ENCODE measurements at regions not wholly inside any gene's neighbourhood (a gene's known extent, or its start where the extent isn't known, plus 50 kb on each side); places are given as distances from the start of the nearest gene placed in this dataset.
"Not testable (repeated sequence)": the region's sequence is repeated elsewhere in the genome, so short reads cannot be mapped to it uniquely, and the experiment has no call there.

GRCh38 chr10:28910956-28911355 is 233.6 kb downstream of the BAMBI start:
- Histone ChIP-seq H3K9me2 (replicated peaks; ENCODE audit: control insufficient read depth, low read length) (no peaks in the 10 kb centered on the region), H3F3A (ENCODE audit: control insufficient read depth, insufficient read depth) (no peaks in the 10 kb centered on the region), H3K79me2 (ENCODE audit: control insufficient read depth, low read length) (no peaks in the 10 kb centered on the region), H3K27me3 (ENCODE audit: control insufficient read depth, low read length) (no peaks in the 10 kb centered on the region), H3K9me3 (ENCODE audit: control insufficient read depth, insufficient read depth, low read length) (no peaks in the 10 kb centered on the region), H3K4me1 (ENCODE audit: control insufficient read depth, low read length) (no peaks in the 10 kb centered on the region), H4K20me1 (ENCODE audit: control insufficient read depth, insufficient read depth, low read depth, low read length) (no peaks in the 10 kb centered on the region), H3K27ac (ENCODE audit: low read depth, low read length) (no peak overlapping the region), H3K4me3 (ENCODE audit: low read length) (no peak overlapping the region), H3K36me3 (ENCODE audit: control insufficient read depth, low read length) (no peaks in the 10 kb centered on the region), H3K4me2 (ENCODE audit: low read length) (no peak overlapping the region)
- TF ChIP-seq CTCF (IDR thresholded peaks at IDR 0.05; ENCODE audit: low read depth, low read length, poor library complexity, severe bottlenecking) (no peak), EZH2phosphoT487 (IDR thresholded peaks at IDR 0.05; ENCODE audit: borderline replicate concordance, low read length) (no peak)

DNA sequence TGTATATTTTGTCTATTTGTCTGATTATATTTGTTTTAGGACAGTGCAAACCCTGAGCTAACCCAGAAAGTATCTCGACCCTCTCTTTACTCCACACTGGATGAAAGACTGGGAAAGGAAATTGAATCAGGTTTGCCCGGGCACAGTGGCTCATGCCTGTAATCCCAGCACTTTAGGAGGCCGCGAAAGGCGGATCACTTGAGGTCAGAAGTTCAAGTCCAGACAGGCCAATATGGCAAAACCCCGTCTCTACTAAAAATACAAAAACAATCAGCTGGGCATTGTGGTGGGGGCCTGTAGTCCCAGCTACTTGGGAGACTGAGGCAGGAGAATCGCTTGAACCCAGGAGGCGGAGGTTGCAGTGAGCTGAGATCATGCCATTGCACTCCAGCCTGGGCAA is 234.2 kb downstream of the BAMBI start:
- not testable (repeated sequence) for H3K36me3 ChIP-seq (ENCODE audit: control insufficient read depth, low read length); H3K4me1 ChIP-seq (ENCODE audit: control insufficient read depth, low read length); H3K27me3 ChIP-seq (ENCODE audit: control insufficient read depth, low read length); H3K4me2 ChIP-seq (ENCODE audit: low read length); H4K20me1 ChIP-seq (ENCODE audit: control insufficient read depth, insufficient read depth, low read depth, low read length); H3K79me2 ChIP-seq (ENCODE audit: control insufficient read depth, low read length); H3K27ac ChIP-seq (ENCODE audit: low read depth, low read length); H3K9me2 ChIP-seq (replicated peaks; ENCODE audit: control insufficient read depth, low read length); H3K9me3 ChIP-seq (ENCODE audit: control insufficient read depth, insufficient read depth, low read length); H3F3A ChIP-seq (ENCODE audit: control insufficient read depth, insufficient read depth); H3K4me3 ChIP-seq (ENCODE audit: low read length)

DNA sequence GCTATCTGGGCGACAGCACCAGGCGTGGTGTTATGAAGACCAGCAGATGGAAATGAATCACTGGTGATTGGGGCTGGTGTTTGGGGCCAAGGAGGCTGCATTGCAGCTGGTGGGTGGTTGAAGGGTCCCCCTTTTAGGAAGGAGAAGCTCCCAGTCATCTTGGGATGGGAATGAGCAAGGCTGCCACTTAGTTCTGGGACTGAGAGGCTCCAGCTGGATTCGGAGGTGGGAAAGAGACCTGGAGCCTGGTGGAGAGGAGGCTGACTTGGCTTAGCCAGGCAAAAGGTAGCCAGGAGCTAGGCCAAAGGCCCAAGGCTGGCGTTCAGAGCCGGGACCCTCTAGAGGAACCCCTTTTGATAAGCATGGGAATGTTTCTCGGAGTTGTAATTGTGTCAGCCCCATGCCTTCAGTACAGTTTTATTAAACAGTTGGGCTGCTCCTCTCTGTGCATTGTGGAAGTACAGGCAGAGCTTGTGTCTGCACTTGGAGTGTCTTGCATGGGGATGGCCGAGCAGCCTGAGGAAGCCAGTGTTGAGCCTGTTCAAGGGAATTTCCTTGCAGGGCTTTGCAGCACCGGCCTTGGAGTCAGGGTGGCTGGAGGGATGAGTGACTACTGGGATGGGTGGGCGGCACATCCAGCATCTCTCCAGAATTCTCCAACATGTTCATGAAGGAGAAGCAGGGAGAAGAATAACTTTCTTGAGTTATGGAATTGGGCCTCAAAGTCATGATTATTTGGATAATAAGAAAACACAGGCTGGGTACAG is 234.9 kb downstream of the BAMBI start:
- H3F3A ChIP-seq (ENCODE audit: control insufficient read depth, insufficient read depth): no peaks in the 10 kb centered on the region
- no peaks in the 10 kb centered on the region for H3K4me1 ChIP-seq (ENCODE audit: control insufficient read depth, low read length)
- no peak for TF ChIP-seq CTCF (IDR thresholded peaks at IDR 0.05; ENCODE audit: low read depth, low read length, poor library complexity, severe bottlenecking)
- no peak for TF ChIP-seq EZH2phosphoT487 (IDR thresholded peaks at IDR 0.05; ENCODE audit: borderline replicate concordance, low read length)
- no peaks in the 10 kb centered on the region for H3K9me2 ChIP-seq (replicated peaks; ENCODE audit: control insufficient read depth, low read length)
- no peaks in the 10 kb centered on the region for H3K36me3 ChIP-seq (ENCODE audit: control insufficient read depth, low read length)
- H4K20me1 ChIP-seq (ENCODE audit: control insufficient read depth, insufficient read depth, low read depth, low read length): no peaks in the 10 kb centered on the region
- no peak overlapping the region for H3K4me3 ChIP-seq (ENCODE audit: low read length)
- no peaks in the 10 kb centered on the region for H3K9me3 ChIP-seq (ENCODE audit: control insufficient read depth, insufficient read depth, low read length)
- H3K4me2 ChIP-seq (ENCODE audit: low read length): no peak overlapping the region
- H3K27me3 ChIP-seq (ENCODE audit: control insufficient read depth, low read length): no peaks in the 10 kb centered on the region
- no peak overlapping the region for H3K27ac ChIP-seq (ENCODE audit: low read depth, low read length)
- no peaks in the 10 kb centered on the region for H3K79me2 ChIP-seq (ENCODE audit: control insufficient read depth, low read length)

DNA sequence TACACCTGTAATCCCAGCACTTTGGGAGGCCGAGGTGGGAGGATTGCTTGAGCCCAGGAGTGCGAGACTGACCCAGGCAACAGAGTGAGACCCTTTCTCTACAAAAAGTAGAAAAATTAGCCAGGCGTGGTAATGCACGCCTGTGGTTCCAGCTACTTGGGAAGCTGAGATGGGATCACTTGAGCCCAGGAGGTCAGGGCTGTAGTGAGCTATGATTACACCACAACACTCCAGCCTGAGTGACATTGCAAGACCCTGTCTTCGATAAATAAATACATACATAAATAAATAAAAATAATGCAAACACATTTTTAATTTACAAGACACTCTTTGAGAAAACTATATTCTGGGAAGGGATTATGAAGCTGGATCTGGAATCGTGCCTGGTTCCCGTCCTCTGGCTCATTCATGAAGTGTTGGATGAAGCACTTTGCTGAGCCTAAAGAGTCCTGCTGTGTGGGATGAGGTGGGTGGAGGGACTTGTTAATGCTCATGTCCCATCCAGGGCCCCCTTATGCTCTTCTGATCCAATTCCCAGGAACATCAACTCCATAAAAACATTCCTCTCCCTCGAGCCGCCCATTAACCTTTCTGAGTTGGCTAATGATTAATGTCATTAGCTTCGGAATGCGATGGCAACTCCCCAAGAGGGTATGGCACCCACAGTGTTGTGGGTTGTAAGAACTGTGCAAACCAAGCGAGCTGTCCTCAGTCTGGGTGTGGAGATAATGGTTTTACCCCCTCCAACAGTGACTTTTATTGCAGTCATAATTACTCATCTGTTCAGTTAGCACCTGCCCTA is 236.3 kb downstream of the BAMBI start:
- Histone ChIP-seq H4K20me1 (ENCODE audit: control insufficient read depth, insufficient read depth, low read depth, low read length) (no peaks in the 10 kb centered on the region), H3K4me1 (ENCODE audit: control insufficient read depth, low read length) (no peaks in the 10 kb centered on the region), H3K36me3 (ENCODE audit: control insufficient read depth, low read length) (no peaks in the 10 kb centered on the region), H3K4me3 (ENCODE audit: low read length) (no peak overlapping the region), H3K79me2 (ENCODE audit: control insufficient read depth, low read length) (no peaks in the 10 kb centered on the region), H3K4me2 (ENCODE audit: low read length) (no peak overlapping the region), H3K27me3 (ENCODE audit: control insufficient read depth, low read length) (no peaks in the 10 kb centered on the region), H3K9me2 (replicated peaks; ENCODE audit: control insufficient read depth, low read length) (no peaks in the 10 kb centered on the region), H3K27ac (ENCODE audit: low read depth, low read length) (no peak overlapping the region), H3F3A (ENCODE audit: control insufficient read depth, insufficient read depth) (no peaks in the 10 kb centered on the region), H3K9me3 (ENCODE audit: control insufficient read depth, insufficient read depth, low read length) (no peaks in the 10 kb centered on the region)
- no peak for TF ChIP-seq CTCF (IDR thresholded peaks at IDR 0.05; ENCODE audit: low read depth, low read length, poor library complexity, severe bottlenecking)
- TF ChIP-seq EZH2phosphoT487 (IDR thresholded peaks at IDR 0.05; ENCODE audit: borderline replicate concordance, low read length): no peak

Measured in DOHH2 (cell line).